Activated T-cell treated with anti-CD3 and anti-CD28 coated beads for 4 hours (primary cell): ENCODE measurements at regions not wholly inside any gene's neighbourhood (a gene's known extent, or its start where the extent isn't known, plus 50 kb on each side); places are given as distances from the start of the nearest gene placed in this dataset.

Source experiments
- DNase-seq: peaks from one replicate; pipeline ENCODE4 v3.0.0-alpha.2; 2020

DNA sequence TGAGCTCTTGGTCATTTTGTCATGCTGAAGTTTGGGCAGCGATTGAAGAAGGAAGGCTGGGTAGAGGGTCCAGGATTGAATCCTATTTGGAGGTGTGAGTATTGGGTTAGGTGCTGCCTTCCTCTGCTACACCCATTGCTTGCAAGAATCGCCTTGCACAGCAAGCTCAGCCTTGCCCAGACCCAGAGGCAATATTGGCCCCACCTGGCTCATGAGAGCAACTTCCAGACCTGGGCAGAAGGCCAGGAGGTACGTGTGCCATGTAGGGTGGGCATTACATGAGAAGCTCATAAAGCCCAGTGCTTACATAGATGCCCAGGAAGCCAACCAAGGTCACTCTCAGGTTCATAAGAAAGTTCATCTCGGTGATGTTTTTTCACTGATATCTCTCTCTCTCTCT, 718.0 kb downstream of the EFNB2 start:
- DNase-seq = no peak

GRCh38 chr13:105816994-105817393, 718.5 kb downstream of the EFNB2 start:
- no peak for DNase-seq

GRCh38 chr13:105814902-105815250, 720.6 kb downstream of the EFNB2 start:
- no peak for DNase-seq

- DNase-seq = no peak
These were observed 721.1 kb downstream of the EFNB2 start for GRCh38 chr13:105814219-105814901.

GRCh38 chr13:105806628-105806920, 728.9 kb downstream of the EFNB2 start:
- no peak for DNase-seq

DNA sequence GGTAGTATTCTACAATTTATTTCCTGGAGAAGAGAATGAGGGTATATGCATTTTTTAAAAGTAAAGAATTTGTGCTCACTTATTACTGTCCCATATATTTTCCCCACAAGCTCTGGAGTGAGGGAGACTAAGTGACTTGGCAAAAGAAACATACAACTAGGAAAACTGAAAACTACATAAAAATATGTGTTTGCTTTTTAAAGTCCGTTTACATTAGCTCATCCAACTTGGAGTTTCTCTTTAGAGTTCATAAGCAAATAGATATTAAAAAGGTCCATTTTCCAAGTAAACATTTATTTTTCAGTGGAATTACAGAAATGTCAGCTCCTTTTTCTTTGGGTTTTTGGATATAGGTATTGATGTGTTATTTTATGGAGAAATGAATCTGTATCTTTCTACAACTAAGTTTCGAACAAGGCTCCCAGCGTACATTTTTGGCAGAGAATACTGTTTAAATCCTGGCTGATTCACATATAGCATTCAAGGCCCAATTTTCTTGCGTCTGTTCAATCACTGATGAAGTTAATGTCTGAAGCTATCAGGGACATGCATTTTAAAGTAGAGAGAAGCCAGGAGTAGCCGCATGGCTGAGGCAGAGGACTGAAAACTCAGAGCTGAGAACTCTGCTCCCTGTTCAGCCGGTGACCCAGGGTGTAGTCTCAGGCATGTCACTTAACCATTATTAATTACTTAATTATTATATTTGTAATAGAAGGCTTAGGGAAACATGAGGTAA, 729.4 kb downstream of the EFNB2 start:
- no peak for DNase-seq

DNA sequence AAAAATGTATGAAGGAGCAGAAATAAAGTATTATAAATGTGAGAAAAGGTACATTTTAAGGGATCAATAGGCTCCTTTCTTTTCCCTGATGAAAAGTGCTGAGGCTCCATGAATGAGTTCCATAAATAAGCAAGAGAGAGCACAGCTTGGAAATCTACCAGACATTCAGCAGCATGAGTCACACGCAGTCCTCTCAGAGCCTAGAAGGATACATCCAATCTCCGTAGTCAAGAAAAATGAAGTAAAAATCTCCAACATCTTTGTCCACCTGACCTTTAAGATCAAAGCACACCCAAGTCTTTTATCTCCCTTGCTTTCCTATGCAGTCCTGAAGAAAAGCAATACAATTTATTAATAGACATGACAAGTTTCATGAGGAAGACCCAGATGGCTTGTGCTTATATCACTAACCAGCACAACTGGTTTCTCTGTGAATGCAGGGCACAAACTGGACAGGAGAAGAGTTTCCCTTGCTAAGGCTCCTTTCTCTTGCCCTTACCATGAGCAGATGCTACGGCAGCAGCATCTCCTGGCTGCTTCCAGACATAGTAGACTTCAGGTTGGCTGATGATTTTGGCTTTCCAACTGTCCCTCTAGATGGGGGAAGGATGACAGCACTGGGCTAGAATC, 730.8 kb downstream of the EFNB2 start:
- no peak for DNase-seq

DNA sequence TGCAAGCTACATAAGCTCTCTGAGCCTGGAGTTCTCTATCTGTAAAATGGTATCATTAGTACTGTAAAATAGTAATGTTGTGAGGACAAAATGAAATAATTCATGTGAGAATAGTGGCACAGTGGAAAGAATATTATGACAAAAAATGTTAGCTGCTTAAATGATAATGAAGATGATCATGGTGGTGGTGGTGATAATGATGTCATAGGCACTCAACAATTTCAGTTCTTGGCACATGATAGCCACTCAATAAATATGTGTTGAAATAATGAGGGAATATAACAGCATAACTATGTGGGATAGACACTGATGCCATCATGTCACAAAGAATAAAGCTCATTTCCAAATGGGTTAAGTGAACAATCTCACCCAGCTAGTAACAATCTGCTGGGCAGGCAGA, 736.3 kb downstream of the EFNB2 start:
- DNase-seq = no peak

- DNase-seq = no peak
These were observed 736.9 kb downstream of the EFNB2 start for GRCh38 chr13:105798541-105798940.

- no peak for DNase-seq
These were observed 739.4 kb downstream of the EFNB2 start for GRCh38 chr13:105796081-105796480.

GRCh38 chr13:105790923-105791322, 744.5 kb downstream of the EFNB2 start:
- DNase-seq = no peak

- DNase-seq = no peak
These were observed 746.9 kb downstream of the EFNB2 start for GRCh38 chr13:105788530-105788929.

DNA sequence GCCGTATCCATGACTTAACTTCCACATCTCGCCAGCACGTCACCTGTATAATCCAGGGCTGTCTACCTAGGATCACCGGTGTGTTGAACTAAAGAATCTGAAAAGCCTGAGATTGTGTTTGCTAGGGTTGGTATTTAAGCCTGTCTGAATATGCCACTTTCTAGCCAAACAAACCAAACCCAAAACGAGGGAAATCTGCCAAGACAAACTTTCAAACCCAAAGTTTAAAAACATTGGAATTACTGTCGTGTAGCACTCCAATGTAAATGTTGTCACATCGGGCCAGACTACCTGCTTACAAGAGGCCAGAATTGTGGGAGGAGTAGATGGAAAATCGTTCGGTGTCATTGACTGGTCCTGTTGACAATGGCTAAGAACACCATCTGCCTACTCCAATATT, 747.8 kb downstream of the EFNB2 start:
- DNase-seq = no peak

- no peak for DNase-seq
These were observed 750.0 kb downstream of the EFNB2 start for GRCh38 chr13:105785436-105785835.

- no peak for DNase-seq
These were observed 752.2 kb downstream of the EFNB2 start for GRCh38 chr13:105783261-105783660.

DNA sequence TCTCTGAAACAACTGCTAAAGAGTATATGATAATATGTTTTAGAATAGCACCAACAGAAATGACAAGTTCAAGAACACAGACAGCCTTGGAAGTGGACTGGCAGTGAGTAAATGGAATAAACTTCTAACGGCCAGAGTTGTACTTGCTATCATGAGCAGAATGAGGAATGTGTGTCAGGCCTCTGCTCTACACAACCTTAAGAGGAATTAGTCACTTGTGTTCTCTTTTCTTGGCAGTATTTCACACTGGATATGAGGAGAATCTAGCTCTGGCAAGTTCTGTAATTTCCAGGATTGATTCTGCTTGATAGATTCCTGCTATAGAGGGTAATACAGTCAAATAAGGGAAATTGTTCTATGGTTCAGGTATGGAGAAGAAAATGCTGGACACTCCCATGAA, 757.3 kb downstream of the EFNB2 start:
- DNase-seq = no peak

- no peak for DNase-seq
These were observed 760.6 kb downstream of the EFNB2 start for GRCh38 chr13:105774739-105775460.

- no peak for DNase-seq
These were observed 761.5 kb downstream of the EFNB2 start for GRCh38 chr13:105773863-105774538.

- no peak for DNase-seq
These were observed 762.2 kb downstream of the EFNB2 start for GRCh38 chr13:105773241-105773640.

DNA sequence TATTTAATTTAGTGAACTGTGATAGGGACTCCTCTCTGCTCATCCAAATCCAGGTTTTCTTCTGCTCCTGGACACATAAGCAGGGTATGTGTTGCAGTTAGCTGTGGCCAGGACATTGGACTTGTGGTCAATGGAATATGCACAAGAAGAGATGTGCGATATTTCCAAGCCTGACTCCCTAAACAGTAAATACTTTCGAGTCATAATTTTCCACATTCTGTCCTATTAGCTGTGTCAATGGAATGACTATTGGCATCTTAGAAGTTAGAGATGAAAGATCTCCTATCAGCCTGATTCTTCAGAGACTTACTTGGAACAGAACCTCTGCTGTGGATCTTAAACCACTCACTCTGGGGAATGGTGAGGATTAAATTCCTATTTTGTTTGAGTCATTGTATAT, 771.0 kb downstream of the EFNB2 start:
- DNase-seq = no peak

GRCh38 chr13:105763851-105764250, 771.6 kb downstream of the EFNB2 start:
- DNase-seq = no peak

DNA sequence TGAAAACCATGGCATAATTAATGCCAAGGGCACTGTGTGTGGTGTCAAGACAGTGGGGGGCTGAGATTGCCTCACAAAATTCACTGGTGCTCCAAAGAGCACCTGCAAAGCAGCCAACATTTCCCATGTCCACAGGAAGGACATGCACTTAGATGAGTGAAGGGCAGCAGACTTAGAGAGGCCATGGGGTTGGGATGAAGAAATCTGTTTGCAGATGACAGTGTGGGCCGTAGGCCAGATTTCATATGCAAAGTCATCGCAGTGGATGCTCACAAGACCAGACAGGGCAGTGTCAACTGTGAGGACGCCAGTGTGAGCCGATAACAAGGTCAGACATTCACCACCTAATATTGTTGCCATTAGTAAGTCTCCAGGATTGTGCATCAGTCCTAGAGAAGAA, 773.4 kb downstream of the EFNB2 start:
- no peak for DNase-seq
